ENCODE measurements at regions not wholly inside any gene's neighbourhood (a gene's known extent, or its start where the extent isn't known, plus 50 kb on each side); places are given as distances from the start of the nearest gene placed in this dataset.

- TF ChIP-seq CTCF (IDR thresholded peaks at IDR 0.05; ENCODE audit: poor library complexity) (no peak), EZH2 (IDR thresholded peaks at IDR 0.05; ENCODE audit: borderline replicate concordance) (no peak), EZH2phosphoT487 (IDR thresholded peaks at IDR 0.05; ENCODE audit: low read depth, severe bottlenecking, unreplicated experiment) (no peak)
Observed at GRCh38 chr1:194538453-194538852, 1352.0 kb upstream of the B3GALT2 start.
